B cell (primary cell): ENCODE measurements at regions not wholly inside any gene's neighbourhood (a gene's known extent, or its start where the extent isn't known, plus 50 kb on each side); places are given as distances from the start of the nearest gene placed in this dataset.

ENCODE experiments used
- ATAC-seq: fragments of 200-7000 bp; cut with Tn5 transposase; one replicate; pipeline ENCODE4 v1.10.0; 2021; ENCODE audit warnings: low read depth, mild to moderate bottlenecking, moderate number of reproducible peaks, moderate library complexity
- CTCF ChIA-PET: fragments of 350-600 bp; sonication (Branson Sonifier 250); formaldehyde crosslinking; loops from one replicate; lab custom pipeline; 2021; ENCODE audit warnings: antibody characterized with exemption, inconsistent platforms; lab: Charles Lee
- POLR2A ChIA-PET: fragments of 350-600 bp; sonication (Branson Sonifier 250); formaldehyde crosslinking; loops from one replicate; lab custom pipeline; 2021; ENCODE audit warnings: antibody characterized with exemption; lab: Charles Lee
- DNase-seq: peaks from one replicate; pipeline ENCODE4 v3.0.0; 2013
- H2AFZ ChIP-seq: 2 replicates; pipeline ENCODE4 v1.6.1; 2012; ENCODE audit warnings: mild to moderate bottlenecking, low read depth, low read length; ENCODE audit not compliant: insufficient read depth, poor library complexity, severe bottlenecking
- H3K27ac ChIP-seq, 2 donors: 1 replicate in 1 of 2; 2 replicates in 1 of 2; pipeline ENCODE4 v1.5.1; 2012 to 2013; ENCODE audit warnings: low read length in 2 of 2, mild to moderate bottlenecking in 2 of 2, moderate library complexity in 1 of 2
- H3K27me3 ChIP-seq, 4 experiments: fragments of 200-600 bp in 1 of 4; sonication (generic) in 1 of 4; replicated peaks in 1 of 4; 1 replicate in 2 of 4; 2 replicates in 2 of 4; pipeline versions ENCODE4 v1.6.1 to v1.7.0; 2013 to 2016; ENCODE audit warnings: low read length in 3 of 4, mild to moderate bottlenecking in 2 of 4, mixed read lengths in 1 of 4, moderate library complexity in 1 of 4; ENCODE audit not compliant: insufficient read depth in 4 of 4, control insufficient read depth in 3 of 4; ENCODE audit errors: control extremely low read depth in 1 of 4
- H3K36me3 ChIP-seq, 2 experiments: replicated peaks in 1 of 2; 1 replicate in 1 of 2; 2 replicates in 1 of 2; pipeline versions ENCODE4 v1.6.1 to v1.7.1; 2013; ENCODE audit warnings: low read length in 1 of 2; ENCODE audit not compliant: insufficient read depth in 2 of 2, control insufficient read depth in 1 of 2; ENCODE audit errors: control extremely low read depth in 1 of 2, extremely low read depth in 1 of 2
- H3K4me1 ChIP-seq, 2 donors: fragments of 200-600 bp in 1 of 2; sonication (generic) in 1 of 2; 1 replicate in 1 of 2; 2 replicates in 1 of 2; pipeline versions ENCODE4 v1.5.1 to v1.6.1; 2013 to 2017; ENCODE audit warnings: low read length in 2 of 2; ENCODE audit not compliant: control insufficient read depth in 2 of 2, insufficient read depth in 2 of 2
- H3K4me2 ChIP-seq: replicated peaks from 2 replicates; pipeline ENCODE3; 2012; ENCODE audit warnings: mild to moderate bottlenecking, low read depth, low read length; ENCODE audit not compliant: poor library complexity, severe bottlenecking
- H3K4me3 ChIP-seq, 5 experiments: fragments of 200-600 bp in 1 of 5; sonication (generic) in 1 of 5; 1 replicate in 3 of 5; 2 replicates in 2 of 5; pipeline versions ENCODE4 v1.5.1 to v1.7.0; 2011 to 2016; ENCODE audit warnings: low read length in 4 of 5, mild to moderate bottlenecking in 4 of 5, low read depth in 2 of 5, control low read depth in 1 of 5, moderate library complexity in 1 of 5; ENCODE audit not compliant: insufficient read depth in 1 of 5; ENCODE audit errors: control extremely low read depth in 1 of 5, extremely low read depth in 1 of 5
- H3K79me2 ChIP-seq: fragments of 200-600 bp; sonication (generic); one replicate; pipeline ENCODE4 v1.6.0; 2016; ENCODE audit warnings: low read length; ENCODE audit not compliant: control insufficient read depth, insufficient read depth
- H3K9ac ChIP-seq: fragments of 200-600 bp; sonication (generic); 2 replicates; pipeline ENCODE4 v1.6.1; 2017; ENCODE audit warnings: mild to moderate bottlenecking, low read length, moderate library complexity
- H3K9me3 ChIP-seq, 3 donors: one replicate each; pipeline versions ENCODE4 v1.6.1 to v1.7.1; 2013; ENCODE audit warnings: low read length in 2 of 3; ENCODE audit not compliant: control insufficient read depth in 2 of 3, insufficient read depth in 1 of 3; ENCODE audit errors: control extremely low read depth in 1 of 3
- H4K20me1 ChIP-seq: 2 replicates; pipeline ENCODE4 v1.6.0; 2012; ENCODE audit warnings: mild to moderate bottlenecking, low read length; ENCODE audit not compliant: insufficient read depth, control insufficient read depth, poor library complexity, severe bottlenecking
- H3K27ac Mint-ChIP-seq: one replicate; pipeline ENCODE4 v1.8.0; 2021; ENCODE audit warnings: mixed read lengths
- H3K27me3 Mint-ChIP-seq: one replicate; pipeline ENCODE4 v1.8.0; 2021; ENCODE audit warnings: mixed read lengths
- H3K4me1 Mint-ChIP-seq: one replicate; pipeline ENCODE4 v1.8.0; 2021; ENCODE audit warnings: mixed read lengths
- H3K4me3 Mint-ChIP-seq: one replicate; pipeline ENCODE4 v1.8.0; 2021; ENCODE audit warnings: mixed read lengths
- H3K9me3 Mint-ChIP-seq: one replicate; pipeline ENCODE4 v1.8.0; 2022; ENCODE audit warnings: mixed read lengths; ENCODE audit not compliant: insufficient read depth
- EZH2 ChIP-seq: IDR thresholded peaks from 2 replicates; pipeline ENCODE4 v1.6.1; 2012; ENCODE audit warnings: borderline replicate concordance, low read depth, mild to moderate bottlenecking, moderate library complexity, low read length; ENCODE audit not compliant: insufficient read depth, poor library complexity, severe bottlenecking
- WGBS: methylation state at CpG from one replicate; pipeline ENCODE4 v1.1.5; 2013; ENCODE audit warnings: missing lambda C conversion rate; ENCODE audit not compliant: insufficient coverage; 5-methylcytosine and 5-hydroxymethylcytosine counted together
- intact Hi-C: fragments of 100-400 bp; cut with micrococcal nuclease; formaldehyde crosslinking; loops from one replicate; pipeline ENCODE4 v1.10.0; 2022
- TF ChIP-seq, protein P1 (sequence below): fragments of 200-600 bp; IDR thresholded peaks from one replicate; pipeline ENCODE4 v1.8.0; 2022; ENCODE audit warnings: antibody characterized with exemption, mild to moderate bottlenecking

DNA sequence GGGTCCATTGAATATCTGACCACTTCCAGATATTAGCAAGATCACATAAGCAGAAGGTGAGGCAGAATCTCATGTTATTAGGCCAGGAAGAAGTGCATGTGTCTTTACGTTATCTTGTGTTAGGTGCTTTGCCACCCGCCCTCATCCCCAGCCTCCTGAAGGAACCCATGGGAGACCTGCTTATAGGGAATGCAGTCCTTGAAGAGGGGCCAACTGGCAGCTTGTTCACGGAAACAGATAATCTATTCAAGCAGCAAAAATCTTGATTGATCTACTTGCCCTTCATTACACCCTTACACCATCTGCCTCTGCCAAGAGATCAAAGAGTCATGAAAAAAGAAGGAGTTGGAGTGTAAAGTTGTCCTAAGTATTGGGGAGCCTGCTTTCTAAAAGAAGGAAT lies 576.4 kb downstream of the HTR1B start:
- Histone ChIP-seq H3K79me2 (no peaks in the 10 kb centered on the region), H4K20me1 (no peaks in the 10 kb centered on the region), H3K27ac (no peak overlapping the region), H3K4me2 (no peak overlapping the region), H3K27me3 (no peaks in the 10 kb centered on the region), H2AFZ (no peak overlapping the region), H3K9me3 (no peaks in the 10 kb centered on the region), H3K9ac (no peak overlapping the region), H3K4me3 (no peak overlapping the region), H3K4me1 (no peaks in the 10 kb centered on the region), H3K36me3 (no peaks in the 10 kb centered on the region)
- ATAC-seq (no peak), DNase-seq (no peak)
- Mint-ChIP-seq H3K4me3 (no peak overlapping the region), H3K9me3 (no peaks in the 10 kb centered on the region), H3K27ac (no peak overlapping the region), H3K4me1 (no peaks in the 10 kb centered on the region), H3K27me3 (no peaks in the 10 kb centered on the region)
- POLR2A ChIA-PET = no interaction called here
- WGBS = 67% methylated on average over 1 of the region's 3 CpGs
- intact Hi-C loops = no loop called here
- TF ChIP-seq, protein P1, sequence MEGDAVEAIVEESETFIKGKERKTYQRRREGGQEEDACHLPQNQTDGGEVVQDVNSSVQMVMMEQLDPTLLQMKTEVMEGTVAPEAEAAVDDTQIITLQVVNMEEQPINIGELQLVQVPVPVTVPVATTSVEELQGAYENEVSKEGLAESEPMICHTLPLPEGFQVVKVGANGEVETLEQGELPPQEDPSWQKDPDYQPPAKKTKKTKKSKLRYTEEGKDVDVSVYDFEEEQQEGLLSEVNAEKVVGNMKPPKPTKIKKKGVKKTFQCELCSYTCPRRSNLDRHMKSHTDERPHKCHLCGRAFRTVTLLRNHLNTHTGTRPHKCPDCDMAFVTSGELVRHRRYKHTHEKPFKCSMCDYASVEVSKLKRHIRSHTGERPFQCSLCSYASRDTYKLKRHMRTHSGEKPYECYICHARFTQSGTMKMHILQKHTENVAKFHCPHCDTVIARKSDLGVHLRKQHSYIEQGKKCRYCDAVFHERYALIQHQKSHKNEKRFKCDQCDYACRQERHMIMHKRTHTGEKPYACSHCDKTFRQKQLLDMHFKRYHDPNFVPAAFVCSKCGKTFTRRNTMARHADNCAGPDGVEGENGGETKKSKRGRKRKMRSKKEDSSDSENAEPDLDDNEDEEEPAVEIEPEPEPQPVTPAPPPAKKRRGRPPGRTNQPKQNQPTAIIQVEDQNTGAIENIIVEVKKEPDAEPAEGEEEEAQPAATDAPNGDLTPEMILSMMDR = no peak
- TF ChIP-seq EZH2 = no peak
- CTCF ChIA-PET = no interaction called here

DNA sequence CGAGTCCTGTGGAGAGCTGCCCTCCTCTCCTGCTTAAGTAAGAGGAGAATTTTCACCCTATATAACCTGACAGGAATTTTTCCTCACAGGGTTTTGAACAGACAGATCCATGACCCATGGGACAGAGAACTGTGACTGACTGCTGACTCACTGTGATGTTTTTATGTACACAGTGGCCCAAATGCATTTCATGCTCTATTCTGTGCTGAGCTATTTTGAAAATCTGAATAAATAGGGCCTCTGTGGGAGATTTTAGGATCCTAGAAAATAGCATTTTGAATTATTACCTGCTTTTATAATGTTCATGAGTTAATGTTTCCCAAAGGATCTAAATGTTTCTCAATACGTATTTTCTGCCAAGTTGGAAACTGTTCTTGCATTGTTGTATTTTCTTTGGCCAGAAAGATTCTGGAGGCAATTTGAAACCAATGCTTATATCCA lies 577.4 kb downstream of the HTR1B start:
- Histone ChIP-seq H3K27me3 (no peaks in the 10 kb centered on the region), H3K4me2 (no peak overlapping the region), H3K36me3 (no peaks in the 10 kb centered on the region), H2AFZ (no peak overlapping the region), H3K79me2 (no peaks in the 10 kb centered on the region), H4K20me1 (no peaks in the 10 kb centered on the region), H3K9ac (no peak overlapping the region), H3K4me3 (no peak overlapping the region), H3K27ac (no peak overlapping the region), H3K9me3 (no peaks in the 10 kb centered on the region), H3K4me1 (no peaks in the 10 kb centered on the region)
- ChIA-PET CTCF (no interaction called here), POLR2A (no interaction called here)
- Mint-ChIP-seq H3K4me3 (no peak overlapping the region), H3K27me3 (no peaks in the 10 kb centered on the region), H3K27ac (no peak overlapping the region), H3K4me1 (no peaks in the 10 kb centered on the region), H3K9me3 (no peaks in the 10 kb centered on the region)
- DNase-seq (no peak), ATAC-seq (no peak)
- WGBS = no CpG with 5 or more reads among the region's 2 CpGs
- intact Hi-C loops = no loop called here
- TF ChIP-seq, protein P1 = no peak
- TF ChIP-seq EZH2 = no peak
